ENCODE measurements at regions not wholly inside any gene's neighbourhood (a gene's known extent, or its start where the extent isn't known, plus 50 kb on each side); places are given as distances from the start of the nearest gene placed in this dataset.
"Not testable (repeated sequence)": the region's sequence is repeated elsewhere in the genome, so short reads cannot be mapped to it uniquely, and the experiment has no call there.

DNA sequence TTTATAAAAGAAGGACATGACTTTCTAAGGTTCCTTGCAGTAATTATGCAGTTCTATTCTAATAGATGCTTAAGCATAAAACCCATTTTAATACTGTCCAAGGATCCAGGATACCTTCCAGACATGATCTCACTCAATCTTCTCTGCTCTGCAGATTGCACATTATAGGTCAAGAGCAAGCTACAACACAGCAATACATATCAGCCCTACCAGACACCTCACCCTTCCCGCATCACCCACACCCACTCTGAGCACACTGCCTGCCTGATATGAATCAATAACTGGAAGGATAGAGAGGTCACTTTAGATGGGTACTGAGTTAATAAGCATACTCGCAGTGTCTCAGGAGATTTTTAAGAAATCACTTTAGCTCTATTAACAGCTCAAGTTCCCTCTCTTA lies 166.5 kb upstream of the NBPF9 start:
- not testable (repeated sequence) for TF ChIP-seq EP300, POLR2AphosphoS5, POLR2A (IDR thresholded peaks at IDR 0.05)
